ENCODE measurements at regions not wholly inside any gene's neighbourhood (a gene's known extent, or its start where the extent isn't known, plus 50 kb on each side); places are given as distances from the start of the nearest gene placed in this dataset.
"Not testable (repeated sequence)": the region's sequence is repeated elsewhere in the genome, so short reads cannot be mapped to it uniquely, and the experiment has no call there.

DNA sequence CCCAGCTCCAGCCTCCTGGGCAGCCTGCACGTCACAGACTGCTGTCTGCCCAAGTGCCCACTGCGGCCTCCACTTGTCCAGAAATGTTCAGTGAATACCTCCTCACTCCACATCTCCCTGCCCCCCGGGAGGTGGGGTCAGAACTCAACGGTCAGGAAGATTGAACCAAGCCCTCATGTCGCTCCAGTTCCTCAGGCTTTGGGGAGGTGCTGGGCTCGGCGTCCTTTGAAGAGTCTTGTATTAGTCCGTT lies 82.4 kb upstream of the LRPAP1 start:
- DNase-seq (ENCODE audit: low read depth in 2 of 2) = no peak

DNA sequence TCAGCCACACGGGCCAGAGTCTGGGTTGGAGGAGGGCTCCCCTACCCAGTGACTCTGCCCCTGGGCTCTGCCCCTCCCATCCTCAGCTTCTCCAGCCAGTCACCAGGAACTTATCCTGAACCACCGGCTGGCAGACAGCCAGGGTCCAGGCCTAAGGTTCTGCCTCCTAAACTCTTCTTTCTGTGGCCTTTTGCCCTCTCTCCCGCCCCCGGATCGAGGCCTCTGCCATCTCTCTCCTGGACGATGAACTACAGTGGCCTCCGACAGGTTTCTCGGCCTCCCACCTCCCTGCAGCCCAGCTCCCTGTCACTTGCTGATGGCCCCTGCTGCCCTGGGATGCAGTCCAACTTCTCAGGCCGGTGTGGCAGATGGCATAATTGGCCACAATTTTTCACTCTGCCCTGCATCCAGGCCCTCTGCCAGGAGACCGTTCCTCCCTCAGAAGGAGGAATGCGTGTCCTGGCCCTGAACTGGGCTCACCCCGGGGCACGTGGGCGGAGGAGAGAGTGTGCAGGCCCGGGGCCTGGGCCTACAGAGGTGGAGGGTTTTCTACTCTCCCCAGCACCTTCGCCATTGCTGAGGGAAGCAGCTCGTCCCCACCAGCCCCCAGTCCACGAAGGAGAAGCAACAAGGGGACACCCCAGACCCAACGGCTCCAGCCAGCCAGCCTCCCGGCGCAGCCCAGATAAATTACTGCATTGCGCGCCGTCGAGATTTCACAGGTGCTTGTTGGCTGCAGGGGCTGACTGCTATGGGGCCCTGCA lies 81.9 kb upstream of the LRPAP1 start:
- DNase-seq (ENCODE audit: low read depth in 2 of 2) = no peak

- DNase-seq (ENCODE audit: low read depth in 2 of 2) = no peak
Observed at GRCh38 chr4:3612934-3613333, 80.7 kb upstream of the LRPAP1 start.

GRCh38 chr4:3612281-3612680 lies 80.1 kb upstream of the LRPAP1 start:
- no peak for DNase-seq (ENCODE audit: low read depth in 2 of 2)

DNA sequence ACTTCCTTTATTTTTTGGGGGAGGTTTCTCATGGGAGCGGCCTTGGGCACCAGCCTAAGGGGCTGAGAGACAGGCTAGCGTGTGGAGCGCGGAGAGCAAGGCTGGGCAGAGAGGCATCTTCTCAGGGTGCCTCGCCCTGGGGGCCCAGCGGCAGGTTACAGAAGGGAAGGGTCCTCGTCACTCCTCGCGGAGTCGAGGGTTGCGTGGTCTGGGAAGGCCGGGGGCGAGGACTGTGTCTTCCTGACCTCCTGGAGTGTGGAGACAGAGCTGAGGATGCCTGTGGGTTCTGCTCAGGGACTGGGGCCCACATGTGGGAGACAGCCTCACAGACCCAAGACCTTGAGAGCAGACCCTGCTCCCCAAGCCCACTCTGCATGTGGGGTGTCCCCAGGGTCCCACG lies 79.6 kb upstream of the LRPAP1 start:
- DNase-seq (ENCODE audit: low read depth in 2 of 2) = no peak

GRCh38 chr4:3610851-3611250 lies 78.6 kb upstream of the LRPAP1 start:
- not testable (repeated sequence) for DNase-seq (ENCODE audit: low read depth in 2 of 2)

- DNase-seq (ENCODE audit: low read depth in 2 of 2) = not testable (repeated sequence)
Observed at GRCh38 chr4:3609905-3610304, 77.7 kb upstream of the LRPAP1 start.

GRCh38 chr4:3607690-3608552 lies 75.7 kb upstream of the LRPAP1 start:
- DNase-seq (ENCODE audit: low read depth in 2 of 2) = no peak

- DNase-seq (ENCODE audit: low read depth in 2 of 2) = not testable (repeated sequence)
Observed at GRCh38 chr4:3606850-3607249, 74.6 kb upstream of the LRPAP1 start.

- DNase-seq (ENCODE audit: low read depth in 2 of 2) = not testable (repeated sequence)
Observed at GRCh38 chr4:3606271-3606670, 74.0 kb upstream of the LRPAP1 start.

GRCh38 chr4:3605491-3605890 lies 73.3 kb upstream of the LRPAP1 start:
- no peak for DNase-seq (ENCODE audit: low read depth in 2 of 2)

DNA sequence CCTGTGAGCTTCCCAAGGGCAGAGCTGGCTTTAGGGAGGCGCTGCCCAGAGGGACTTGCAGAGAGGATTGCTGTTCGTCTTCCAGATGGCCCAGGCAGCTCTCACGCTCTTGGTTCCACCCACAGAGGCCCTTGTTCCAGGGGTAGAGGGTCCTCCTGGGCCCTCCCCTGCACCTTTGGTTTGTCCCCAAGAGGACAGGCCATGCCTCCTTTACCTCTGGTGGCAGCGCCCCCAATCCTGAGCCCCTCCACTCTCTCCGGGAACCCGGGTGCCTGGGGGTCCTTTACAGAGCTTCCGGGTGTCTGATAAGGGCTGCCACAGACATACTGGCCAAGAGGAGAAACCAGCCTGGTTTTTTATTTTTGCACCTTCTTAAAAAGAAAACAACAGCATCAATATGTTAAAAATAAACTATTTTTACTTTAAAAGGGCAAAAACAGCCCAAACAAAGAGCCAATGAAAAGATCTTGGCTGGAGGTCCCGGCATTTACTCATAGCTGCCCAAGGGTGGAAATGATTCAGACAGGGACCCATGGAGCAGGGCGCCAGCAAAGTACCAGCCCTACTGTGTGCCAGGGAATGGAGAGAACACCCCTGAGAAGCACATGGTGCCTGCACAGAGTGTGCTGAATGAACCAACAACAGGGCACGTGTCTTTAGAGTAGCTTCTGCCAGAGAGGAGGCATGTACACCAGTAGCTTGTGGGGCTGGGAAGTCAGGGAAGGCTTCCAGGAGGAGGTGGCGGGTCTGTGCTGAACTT lies 70.8 kb upstream of the LRPAP1 start:
- not testable (repeated sequence) for DNase-seq (ENCODE audit: low read depth in 2 of 2)

DNA sequence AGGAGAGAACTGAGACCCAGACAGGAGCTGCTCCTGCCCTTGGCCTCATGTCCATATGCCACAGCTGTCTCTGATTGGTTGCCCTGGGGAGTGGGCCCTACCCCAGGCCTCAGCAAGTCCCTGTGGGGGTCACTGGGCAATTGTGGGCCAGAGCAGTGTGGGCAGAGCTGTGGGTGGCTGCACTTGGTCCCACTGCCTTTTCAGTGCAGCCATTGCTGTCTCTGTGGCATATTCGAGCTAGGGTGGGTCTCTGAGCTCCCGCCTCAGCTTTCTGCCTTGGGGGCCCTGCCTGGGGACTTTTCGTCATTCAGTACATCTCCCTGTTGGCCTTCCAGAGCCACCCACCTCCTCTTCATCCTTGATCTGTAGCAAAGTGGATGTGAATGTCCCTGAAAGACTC lies 69.8 kb upstream of the LRPAP1 start:
- no peak for DNase-seq (ENCODE audit: low read depth in 2 of 2)

DNA sequence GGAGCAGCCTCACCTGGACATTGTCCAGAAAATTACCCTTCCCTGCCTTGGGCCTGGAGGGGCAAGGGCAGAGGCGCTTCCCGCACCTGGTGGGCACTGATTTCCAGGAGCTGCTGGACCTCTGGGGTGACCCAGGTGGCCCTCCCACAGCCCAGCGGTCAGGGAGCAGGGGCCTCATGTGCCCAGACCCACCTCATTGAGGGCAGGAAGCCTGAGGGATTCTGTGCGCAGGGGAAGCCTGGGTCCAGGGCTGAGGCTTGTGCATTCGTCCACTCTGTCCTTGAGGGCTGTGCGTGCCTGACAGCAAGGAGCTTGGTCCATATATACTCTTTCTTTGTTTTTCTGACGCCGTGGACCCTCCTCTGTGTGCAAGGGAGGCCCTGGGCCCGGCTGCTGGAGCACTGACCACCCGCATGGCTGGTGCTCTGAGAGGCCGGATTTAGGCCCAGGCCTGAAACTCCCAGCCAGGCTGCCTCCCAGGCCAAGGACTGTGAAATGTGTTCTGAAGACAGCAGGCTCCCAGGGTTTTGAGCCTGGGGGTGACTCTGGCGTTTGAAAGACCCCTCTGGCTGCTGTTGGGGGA lies 69.0 kb upstream of the LRPAP1 start:
- DNase-seq (ENCODE audit: low read depth in 2 of 2) = not testable (repeated sequence)

GRCh38 chr4:3599951-3600350 lies 67.7 kb upstream of the LRPAP1 start:
- DNase-seq (ENCODE audit: low read depth in 2 of 2) = no peak

- DNase-seq (ENCODE audit: low read depth in 2 of 2) = no peak
Observed at GRCh38 chr4:3598695-3599227, 66.5 kb upstream of the LRPAP1 start.

- DNase-seq (ENCODE audit: low read depth in 2 of 2) = not testable (repeated sequence)
Observed at GRCh38 chr4:3597896-3598505, 65.8 kb upstream of the LRPAP1 start.

DNA sequence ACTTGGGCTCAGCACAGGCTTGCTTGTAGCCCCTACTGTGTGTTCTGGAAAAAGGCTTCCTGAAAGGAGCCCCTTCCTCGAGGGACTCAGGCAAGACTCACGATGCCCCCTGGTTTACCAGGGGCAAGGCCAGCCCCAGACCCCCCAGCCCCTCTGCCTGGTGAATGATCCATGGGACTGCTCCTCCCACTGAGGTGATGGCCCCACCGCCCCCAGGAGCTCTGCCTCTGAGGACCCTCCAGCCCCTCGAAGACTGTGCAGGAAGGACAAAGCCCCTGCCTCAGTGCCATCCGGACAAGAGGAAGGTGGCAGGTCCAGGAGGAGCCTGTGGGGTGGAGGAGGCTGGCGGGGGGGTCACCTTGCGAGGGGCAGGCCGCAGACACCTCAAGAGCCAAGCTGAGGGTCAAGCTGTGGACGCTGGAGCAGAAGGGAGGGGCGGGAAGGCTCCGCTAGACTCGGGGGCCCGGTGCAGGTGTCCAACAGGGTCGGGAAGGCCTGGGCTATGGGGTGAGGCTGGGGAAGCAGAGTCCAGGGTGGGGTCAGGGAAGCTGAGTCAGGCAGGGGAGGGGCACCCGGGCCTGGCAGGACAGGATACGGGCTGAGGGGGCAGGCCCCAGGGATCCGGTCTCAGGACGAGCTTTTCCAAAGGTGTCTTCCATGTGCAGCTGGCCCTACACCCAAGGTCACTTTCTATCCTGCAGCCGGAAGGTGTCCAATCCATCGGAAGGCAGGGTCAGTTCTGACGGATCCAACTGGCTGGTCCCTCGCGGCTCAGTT lies 64.9 kb upstream of the LRPAP1 start:
- DNase-seq (ENCODE audit: low read depth in 2 of 2) = not testable (repeated sequence)

GRCh38 chr4:3595627-3596291 lies 63.5 kb upstream of the LRPAP1 start:
- DNase-seq (ENCODE audit: low read depth in 2 of 2) = not testable (repeated sequence)

DNA sequence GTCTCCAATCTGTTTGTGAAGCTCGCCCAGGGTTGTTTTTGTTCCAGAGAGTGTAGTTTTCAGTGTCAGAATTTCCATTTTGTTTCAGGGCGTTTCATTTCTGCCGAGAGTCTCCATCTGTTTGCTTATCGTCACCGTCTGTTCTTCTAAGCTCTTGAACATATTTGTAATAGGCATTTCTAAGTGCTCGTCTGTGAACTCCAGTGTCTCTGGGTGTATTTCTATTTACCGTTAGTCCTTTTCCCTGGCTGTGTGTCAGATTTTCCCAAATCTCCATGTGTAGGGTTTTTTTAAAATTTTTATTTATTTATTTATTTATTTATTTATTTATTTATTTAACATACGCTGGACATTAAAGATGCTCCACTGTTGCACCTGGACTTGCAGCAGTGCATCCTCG lies 62.5 kb upstream of the LRPAP1 start:
- DNase-seq (ENCODE audit: low read depth in 2 of 2) = not testable (repeated sequence)
